GM19455 (cell line): ENCODE measurements at regions not wholly inside any gene's neighbourhood (a gene's known extent, or its start where the extent isn't known, plus 50 kb on each side); places are given as distances from the start of the nearest gene placed in this dataset.

Source experiments
- ATAC-seq: cut with Tn5 transposase; IDR thresholded peaks from one replicate; pipeline ENCODE4 v1.9.1; 2021; ENCODE audit not compliant: unreplicated experiment

- no peak for ATAC-seq
Observed at GRCh38 chr6:153275997-153276396, 144.9 kb upstream of the RGS17 start.

GRCh38 chr6:153272201-153272980 is 141.3 kb upstream of the RGS17 start:
- no peak for ATAC-seq

GRCh38 chr6:153263489-153263888 is 132.4 kb upstream of the RGS17 start:
- no peak for ATAC-seq

DNA sequence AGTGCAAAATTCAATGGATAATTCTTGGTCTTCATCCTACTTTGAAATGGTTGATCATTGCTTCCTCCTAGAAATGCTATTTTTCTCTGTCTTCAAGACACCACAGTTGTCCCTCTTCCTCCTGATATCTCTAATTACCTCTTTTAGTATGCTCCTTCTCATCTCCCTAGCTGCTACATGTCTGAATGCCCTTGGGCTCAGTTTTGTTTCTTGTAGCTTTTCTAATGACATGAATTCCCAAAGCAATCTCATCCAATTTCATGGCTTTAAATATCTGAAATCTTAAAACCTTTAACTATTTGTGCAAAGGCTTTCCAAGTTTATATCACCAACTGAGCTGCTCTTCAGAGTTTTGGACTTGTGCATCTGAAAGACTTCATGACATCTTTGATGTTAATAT is 120.2 kb upstream of the RGS17 start:
- no peak for ATAC-seq

DNA sequence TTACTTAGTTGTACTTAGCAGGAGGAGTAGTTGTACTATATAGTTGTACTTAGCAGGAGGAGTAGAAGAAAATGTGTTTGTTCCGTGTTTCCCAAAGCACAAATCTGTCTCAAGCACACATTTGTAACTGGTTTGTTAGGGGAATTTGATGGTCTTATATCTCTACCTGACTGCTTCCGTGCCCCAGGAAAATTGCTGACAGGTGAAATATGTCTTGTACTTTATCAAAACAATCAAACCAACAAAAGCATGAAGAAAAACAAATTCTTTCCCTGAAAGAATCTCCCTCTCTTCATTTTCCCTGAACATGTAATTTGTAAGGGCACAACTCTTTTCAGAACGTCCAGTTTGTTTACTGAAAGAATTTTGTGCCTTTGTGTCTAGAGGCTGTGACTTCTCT is 106.6 kb upstream of the RGS17 start:
- ATAC-seq = no peak

- ATAC-seq = no peak
Observed at GRCh38 chr6:153231048-153231646, 100.1 kb upstream of the RGS17 start.

DNA sequence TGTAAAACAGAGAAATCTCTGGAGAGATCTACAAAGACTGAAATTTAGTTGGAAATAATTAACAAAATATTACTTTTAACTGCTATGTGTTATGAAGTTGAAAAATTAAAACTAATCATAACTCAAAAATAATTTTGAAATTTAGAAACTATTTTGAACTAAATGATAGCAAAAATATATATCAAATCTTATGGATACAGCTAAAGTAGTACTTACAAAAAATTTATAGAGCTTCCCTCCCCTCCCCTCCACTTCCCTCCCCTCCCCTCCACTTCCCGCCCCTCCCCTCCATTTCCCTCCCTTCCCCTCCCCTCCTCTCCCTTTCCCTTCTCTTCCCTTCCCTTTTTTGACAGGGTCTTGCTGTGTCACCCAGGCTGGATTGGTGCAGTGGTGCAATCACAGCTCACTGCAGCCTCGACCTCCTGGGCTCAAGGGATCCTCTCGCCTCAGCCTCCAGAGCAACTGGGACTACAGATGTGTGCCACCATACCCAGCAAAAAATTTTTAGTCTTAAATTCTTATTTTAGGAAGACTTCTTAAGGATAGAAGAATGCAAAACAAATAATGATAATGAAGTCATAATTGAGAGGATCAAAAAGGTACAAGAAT is 87.2 kb upstream of the RGS17 start:
- no peak for ATAC-seq

DNA sequence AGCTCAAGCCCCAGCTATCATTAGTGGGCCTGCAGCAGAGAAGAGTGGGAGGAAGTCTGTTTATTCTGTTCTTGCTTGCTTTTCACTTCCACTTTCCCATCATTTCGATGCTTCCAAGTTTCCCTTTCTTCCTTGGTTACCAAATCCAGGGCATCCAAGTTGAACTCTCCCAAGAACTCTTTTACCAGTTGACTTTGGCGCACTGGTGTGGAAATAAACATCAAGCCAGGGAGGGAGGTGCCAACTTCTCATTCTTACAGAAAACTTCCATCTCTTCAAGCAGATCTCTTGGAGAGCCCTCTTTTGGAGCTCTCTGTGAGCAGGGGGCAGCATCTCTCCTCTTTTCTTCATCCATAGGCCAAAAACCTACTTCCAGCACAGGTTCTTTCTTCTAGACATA is 85.7 kb upstream of the RGS17 start:
- ATAC-seq = no peak

GRCh38 chr6:153215242-153215641 is 84.2 kb upstream of the RGS17 start:
- no peak for ATAC-seq

DNA sequence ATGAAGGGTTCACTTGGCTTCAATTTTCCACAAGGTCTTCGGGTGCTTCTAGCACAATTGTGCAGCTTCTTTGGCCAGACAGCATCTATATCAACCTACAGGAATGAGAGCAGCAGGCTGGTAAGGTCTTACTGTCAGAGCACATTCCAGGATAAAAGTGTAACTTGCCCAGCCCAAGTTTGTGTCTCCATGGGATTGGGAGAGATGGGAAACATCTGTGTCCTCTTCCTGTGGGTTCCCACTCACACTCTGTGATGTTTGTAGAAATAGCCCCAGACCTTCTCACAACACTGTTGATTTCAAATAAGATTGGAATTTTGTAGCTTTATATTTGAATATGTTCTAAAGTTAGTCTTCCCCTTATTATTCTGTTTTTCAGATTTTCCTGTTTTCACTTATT is 83.4 kb upstream of the RGS17 start:
- ATAC-seq = no peak

GRCh38 chr6:153210083-153210482 is 79.0 kb upstream of the RGS17 start:
- ATAC-seq = peak; percentile 86

GRCh38 chr6:153208706-153209105 is 77.6 kb upstream of the RGS17 start:
- ATAC-seq = no peak

DNA sequence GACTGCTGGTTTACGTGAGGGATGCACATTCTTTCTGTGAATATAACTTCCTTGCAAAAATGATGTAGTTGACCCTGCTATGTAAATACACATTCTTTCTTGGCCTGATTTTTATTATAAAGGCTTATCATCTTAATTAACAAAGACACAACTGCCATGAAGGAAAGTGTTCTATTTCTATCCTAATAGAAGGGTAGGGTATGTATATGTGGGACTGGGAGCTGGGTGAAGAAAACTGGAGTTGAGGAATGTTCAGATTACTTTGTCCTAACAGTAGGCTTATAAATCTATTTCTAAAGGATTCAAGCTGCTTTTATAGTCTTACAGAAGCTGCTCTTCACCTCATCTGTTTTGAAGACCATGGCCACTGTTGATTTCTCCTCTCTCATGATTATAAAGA is 76.5 kb upstream of the RGS17 start:
- ATAC-seq = no peak

- ATAC-seq = no peak
Observed at GRCh38 chr6:153207006-153207405, 75.9 kb upstream of the RGS17 start.

- no peak for ATAC-seq
Observed at GRCh38 chr6:153192943-153193885, 62.1 kb upstream of the RGS17 start.

- no peak for ATAC-seq
Observed at GRCh38 chr6:153183925-153184324, 52.8 kb upstream of the RGS17 start.
